ENCODE measurements at regions not wholly inside any gene's neighbourhood (a gene's known extent, or its start where the extent isn't known, plus 50 kb on each side); places are given as distances from the start of the nearest gene placed in this dataset.

DNA sequence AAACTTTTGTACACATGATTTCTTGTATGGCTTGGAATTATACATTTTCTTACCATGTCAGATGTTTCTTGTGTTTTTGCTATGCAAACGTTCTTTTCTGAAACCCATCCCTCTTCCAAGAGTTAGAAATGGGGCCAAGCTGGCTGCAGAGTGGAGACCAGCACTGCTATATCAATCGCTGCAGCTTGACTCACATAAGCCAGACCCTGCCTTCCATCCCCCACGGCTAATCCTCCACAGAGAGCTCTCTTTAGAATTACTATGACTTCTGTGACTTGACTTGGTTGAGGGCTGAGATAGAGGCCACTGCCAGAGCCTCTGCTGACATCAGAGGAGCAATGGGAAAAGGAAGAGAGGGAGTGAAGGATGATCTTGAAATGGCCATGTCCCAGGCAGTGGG, 147.9 kb downstream of the DACT1 start:
- no peak for TF ChIP-seq EZH2 (IDR thresholded peaks at IDR 0.05; ENCODE audit: low read depth)
- TF ChIP-seq, protein P1, sequence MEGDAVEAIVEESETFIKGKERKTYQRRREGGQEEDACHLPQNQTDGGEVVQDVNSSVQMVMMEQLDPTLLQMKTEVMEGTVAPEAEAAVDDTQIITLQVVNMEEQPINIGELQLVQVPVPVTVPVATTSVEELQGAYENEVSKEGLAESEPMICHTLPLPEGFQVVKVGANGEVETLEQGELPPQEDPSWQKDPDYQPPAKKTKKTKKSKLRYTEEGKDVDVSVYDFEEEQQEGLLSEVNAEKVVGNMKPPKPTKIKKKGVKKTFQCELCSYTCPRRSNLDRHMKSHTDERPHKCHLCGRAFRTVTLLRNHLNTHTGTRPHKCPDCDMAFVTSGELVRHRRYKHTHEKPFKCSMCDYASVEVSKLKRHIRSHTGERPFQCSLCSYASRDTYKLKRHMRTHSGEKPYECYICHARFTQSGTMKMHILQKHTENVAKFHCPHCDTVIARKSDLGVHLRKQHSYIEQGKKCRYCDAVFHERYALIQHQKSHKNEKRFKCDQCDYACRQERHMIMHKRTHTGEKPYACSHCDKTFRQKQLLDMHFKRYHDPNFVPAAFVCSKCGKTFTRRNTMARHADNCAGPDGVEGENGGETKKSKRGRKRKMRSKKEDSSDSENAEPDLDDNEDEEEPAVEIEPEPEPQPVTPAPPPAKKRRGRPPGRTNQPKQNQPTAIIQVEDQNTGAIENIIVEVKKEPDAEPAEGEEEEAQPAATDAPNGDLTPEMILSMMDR (conservative IDR thresholded peaks at IDR 0.05): no peak
